KG1 (cell line): ENCODE measurements at regions not wholly inside any gene's neighbourhood (a gene's known extent, or its start where the extent isn't known, plus 50 kb on each side); places are given as distances from the start of the nearest gene placed in this dataset.
A peak's percentile ranks its signal among the peaks of the same experiment; 100 is the strongest.

Experiments used
- DNase-seq: peaks from one replicate; lab custom pipeline; 2025; lab: John Stamatoyannopoulos, UW

DNA sequence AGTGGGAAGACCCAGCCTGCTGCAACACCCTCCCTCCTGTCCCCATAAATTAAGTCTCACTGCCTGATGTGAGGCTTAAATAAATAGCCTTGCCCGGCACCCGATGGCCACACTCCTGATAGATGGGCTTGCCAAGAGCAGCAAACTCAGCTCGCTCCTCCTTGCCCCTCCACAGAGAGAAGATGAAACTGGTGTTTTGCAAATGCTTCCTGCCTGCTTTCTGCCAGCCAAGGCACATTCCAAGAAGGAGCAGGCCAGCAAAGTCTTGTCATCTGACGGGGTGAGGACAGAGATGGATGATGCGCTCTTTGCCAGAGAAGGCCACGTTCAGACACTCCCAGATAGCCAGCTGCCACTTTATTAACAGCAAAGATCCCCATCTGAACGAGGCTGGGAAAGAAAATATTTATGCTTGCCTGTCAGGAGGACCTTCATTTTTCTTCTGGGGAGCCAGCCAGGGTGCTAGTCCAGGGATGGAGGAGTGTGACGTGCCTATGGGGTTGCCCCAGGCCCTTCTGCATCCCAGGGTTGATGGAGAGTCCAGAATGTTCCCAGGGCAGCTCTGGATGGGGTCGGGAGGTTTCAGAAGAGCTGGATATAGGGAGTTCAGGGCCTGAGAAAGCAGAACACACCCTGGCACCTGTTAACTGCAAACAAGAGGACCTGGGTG, 265.4 kb downstream of the FOXD2 start:
- DNase-seq, result no peak

DNA sequence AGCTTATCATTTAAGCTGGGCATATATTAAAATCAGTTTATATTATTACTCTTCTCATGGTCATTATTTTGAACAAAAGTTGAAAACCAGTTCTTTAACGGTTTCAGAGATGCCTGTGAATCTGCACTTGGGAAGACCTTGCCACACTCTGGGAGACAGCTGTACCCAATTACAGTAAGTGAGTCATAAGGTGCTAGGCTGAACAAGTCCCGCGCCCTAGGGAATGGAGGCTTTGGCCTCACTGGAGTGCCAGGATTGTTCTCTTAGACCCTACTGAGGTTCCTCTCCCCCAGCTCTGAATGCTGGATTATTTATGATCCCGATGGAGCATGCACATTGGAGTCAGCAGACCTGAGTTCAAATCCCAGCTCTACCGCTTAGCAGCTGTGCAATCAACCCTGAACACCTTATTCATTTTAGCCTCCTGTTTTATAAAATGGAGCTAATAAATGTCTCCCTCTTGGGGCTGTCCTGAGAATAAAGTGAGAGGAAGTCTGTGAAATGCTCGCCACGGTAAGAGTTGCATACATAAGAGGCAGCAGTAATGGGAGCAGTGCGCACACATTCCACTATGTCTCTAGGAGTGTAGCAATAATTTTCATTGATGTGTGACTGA, 266.2 kb downstream of the FOXD2 start:
- no peak for DNase-seq

DNA sequence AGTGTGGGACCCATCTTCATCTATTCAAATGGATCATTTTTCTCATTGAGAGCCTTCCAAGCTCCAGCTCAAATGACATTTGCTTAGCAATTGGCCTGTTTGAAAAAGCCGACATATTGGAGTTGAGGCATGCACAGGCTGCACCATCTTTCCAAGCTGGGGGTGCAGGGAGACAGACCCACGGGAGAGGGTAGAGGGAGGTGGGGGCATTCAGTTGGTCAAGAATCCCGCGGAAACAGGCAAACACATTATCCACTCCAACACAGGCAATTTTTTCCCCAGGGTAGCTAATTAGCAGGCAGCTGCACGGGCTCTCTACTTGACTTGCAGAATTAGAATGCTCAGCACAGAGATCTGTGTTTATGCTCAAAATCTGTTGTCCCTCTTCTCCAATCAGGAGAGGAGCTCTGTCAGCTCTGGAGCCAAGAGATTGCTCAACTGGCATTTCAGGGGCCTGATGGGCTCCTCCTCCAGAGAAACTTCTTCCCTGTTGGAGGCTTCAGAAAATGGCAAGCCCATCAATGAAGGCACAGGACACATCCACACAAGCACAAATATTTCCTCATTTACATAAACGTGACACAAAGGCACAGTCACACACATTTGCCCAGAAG, 267.8 kb downstream of the FOXD2 start:
- no peak for DNase-seq

DNA sequence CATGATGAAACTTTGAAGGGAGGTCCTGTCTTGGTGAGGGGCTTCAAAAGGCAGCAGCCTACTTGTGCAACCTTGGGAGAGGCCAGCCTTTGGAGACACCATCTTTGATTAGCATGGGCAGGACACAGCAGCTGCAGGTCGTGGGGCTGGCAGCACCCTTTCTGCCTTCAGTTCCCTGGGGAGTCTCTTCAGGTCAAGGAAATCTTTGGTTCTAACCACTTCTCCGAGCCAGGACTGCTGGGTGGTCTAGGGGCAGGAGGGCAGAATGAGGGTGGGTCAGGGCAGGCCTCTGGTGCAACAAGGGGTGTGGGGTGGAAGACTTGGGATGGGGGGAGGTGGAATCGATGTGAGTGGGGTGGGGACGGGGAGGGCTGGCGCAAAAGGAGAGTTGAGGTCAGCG, 269.7 kb downstream of the FOXD2 start:
- no peak for DNase-seq

DNA sequence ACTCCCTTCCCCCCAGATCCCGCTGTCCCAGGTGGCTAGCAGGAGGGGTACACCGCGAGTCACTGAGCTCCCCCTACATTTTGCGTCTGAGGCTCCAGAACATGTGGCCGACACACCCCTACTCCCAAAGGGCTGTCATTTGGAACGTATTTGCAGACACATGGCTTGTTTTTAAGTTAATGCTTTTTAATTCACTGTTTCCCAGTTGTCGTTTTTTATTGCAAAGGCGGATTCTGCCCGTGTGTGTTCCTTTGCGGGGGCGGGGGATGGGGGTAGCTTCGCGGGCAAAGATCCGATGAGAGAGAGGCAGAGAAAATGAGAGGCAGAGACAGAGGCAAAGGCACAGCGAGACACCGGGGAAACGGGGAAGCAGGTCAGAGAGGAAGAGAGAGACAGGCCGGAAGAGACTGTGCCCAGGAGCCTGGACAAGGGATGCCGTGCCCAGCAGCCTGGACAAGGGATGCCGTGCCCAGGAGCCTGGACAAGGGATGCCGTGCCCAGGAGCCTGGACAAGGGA, 270.2 kb downstream of the FOXD2 start:
- DNase-seq, result no peak

DNA sequence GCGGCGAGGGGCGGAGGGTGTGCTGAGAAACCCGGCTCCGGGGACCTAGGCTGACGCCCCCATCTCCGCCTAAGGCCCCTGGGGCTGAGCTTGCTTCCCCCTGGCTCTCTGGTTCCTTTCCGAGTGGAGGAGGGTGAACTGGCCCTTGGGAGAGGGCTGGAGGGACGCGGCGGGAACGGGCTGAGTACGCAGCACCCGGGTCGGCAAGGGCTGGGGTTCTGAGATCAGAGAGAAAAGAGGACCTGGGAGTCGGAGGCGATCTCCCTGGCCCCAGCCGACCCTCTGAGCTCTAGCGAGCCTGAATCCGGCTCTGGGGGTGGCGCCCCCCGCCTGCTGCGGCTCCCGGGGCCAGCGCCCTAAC, 270.8 kb downstream of the FOXD2 start:
- no peak for DNase-seq

DNA sequence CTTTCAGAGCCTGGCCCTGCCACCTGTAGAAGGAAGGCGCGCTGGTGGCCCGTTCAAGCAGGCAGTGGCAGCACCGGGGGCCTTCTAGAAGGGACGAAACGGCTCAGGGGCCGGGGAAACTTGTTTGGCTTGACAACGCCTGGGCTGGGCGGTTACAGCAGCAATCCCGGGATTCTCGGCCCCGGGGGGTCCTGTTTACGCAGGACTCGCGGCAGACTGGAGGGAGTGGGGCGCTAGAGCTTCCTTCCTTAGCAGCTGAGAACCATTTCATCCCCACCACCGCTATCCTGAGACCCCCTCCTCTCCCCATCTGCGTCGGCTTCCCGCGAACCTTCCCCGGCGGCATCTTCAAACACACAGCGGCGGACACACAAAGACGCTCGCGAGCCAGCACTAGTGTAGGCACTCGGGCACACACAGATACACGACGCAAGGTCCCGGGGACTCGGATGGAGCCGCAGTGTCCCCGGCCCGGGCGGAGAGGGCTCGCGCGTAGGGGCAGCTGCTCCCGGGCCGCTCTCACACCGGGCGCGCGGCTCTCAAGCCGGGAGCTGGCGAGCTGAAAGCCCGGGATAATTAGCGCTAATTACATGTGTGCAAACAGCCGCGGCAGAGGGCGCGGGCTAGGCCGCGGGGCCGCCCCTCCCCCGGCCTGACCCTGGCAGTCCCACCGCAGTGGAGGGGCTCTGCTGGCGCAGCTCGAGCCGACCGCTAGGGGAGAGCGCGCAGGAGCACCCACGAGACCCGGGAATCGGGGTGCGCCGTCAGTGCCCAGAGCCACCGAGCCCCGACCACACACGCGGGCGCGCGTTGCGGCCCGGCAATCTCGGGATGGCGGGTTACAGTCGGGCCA, 271.4 kb downstream of the FOXD2 start:
- DNase-seq, result no peak

DNA sequence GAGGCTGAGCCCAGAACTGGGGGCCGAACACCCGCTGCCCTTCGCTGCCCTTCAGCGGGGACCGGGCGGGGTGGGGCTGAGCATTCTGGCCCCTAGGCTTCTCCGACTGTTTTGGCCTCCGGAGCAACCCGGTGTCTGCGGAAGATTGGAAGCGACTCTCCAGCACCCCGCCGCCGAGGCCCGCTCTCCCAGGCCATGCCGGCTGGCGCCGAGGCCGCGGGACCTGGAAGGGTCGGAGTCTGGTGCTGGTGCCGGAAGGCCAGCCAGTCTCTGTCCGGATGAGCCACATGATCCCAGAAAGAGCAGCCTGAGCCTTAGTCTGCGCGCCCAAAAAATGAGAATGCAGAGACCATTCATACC, 272.0 kb downstream of the FOXD2 start:
- DNase-seq, result no peak

DNA sequence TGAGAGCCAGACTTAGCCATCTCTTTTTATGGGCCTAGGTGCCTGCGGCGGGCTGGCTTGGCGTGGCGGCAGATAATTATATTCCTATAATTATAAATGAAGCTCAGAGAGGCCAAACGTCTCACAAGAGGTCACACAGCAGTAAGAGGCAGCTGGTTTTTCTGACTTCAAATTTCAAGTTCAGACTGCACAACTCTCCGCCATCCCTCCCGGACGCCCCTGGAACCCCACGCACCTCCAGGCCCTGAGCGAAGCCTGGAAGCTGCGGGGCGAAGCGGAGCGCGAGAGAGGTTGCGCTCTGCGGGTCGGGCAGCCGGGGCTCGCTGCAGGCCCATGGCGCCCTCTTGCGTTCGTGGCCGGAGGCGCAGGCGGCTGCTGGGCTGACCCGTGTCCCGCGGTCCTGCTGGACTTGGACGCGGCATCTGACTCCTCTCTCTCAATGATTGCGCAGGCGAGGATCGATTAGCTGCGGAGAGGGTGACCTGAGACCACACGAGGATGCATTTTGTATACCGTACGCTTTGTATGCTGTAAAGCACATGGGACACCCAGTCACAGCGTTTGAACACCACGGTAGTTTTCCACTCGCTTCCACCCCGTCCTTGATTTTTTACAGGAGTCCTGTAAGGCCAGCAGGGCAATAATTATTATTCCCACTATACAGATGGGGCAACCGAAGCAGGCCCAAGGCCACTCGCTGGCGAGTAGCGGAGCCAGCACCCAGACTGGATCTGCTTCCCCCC, 272.7 kb downstream of the FOXD2 start:
- peak; percentile 3 for DNase-seq
